Hypothalamus (tissue), 51 donors: ENCODE measurements at regions not wholly inside any gene's neighbourhood (a gene's known extent, or its start where the extent isn't known, plus 50 kb on each side); places are given as distances from the start of the nearest gene placed in this dataset.

Source experiments
- DNase-seq, 51 donors: peaks; one replicate each; lab custom pipeline; 2025; lab: John Stamatoyannopoulos, UW

- no peak for DNase-seq
These were observed 123.5 kb downstream of the MBD2 start for GRCh38 chr18:54100920-54101470.

- no peak for DNase-seq
These were observed 124.0 kb downstream of the MBD2 start for GRCh38 chr18:54100466-54100865.

- no peak for DNase-seq
These were observed 130.0 kb downstream of the MBD2 start for GRCh38 chr18:54094474-54094873.

GRCh38 chr18:54090856-54091255, 133.6 kb downstream of the MBD2 start:
- DNase-seq = no peak

- no peak for DNase-seq
These were observed 134.6 kb downstream of the MBD2 start for GRCh38 chr18:54089749-54090459.

GRCh38 chr18:54086863-54087262, 137.6 kb downstream of the MBD2 start:
- no peak for DNase-seq

GRCh38 chr18:54086046-54086802, 138.2 kb downstream of the MBD2 start:
- no peak for DNase-seq

- no peak for DNase-seq
These were observed 143.6 kb downstream of the MBD2 start for GRCh38 chr18:54080858-54081257.

- no peak for DNase-seq
These were observed 148.3 kb downstream of the MBD2 start for GRCh38 chr18:54076166-54076565.

GRCh38 chr18:54075689-54076088, 148.8 kb downstream of the MBD2 start:
- DNase-seq = no peak

GRCh38 chr18:54069729-54070128, 154.7 kb downstream of the MBD2 start:
- DNase-seq = no peak

- no peak for DNase-seq
These were observed 164.0 kb downstream of the MBD2 start for GRCh38 chr18:54060343-54061005.

- DNase-seq = no peak
These were observed 171.6 kb downstream of the MBD2 start for GRCh38 chr18:54052732-54053429.

- no peak for DNase-seq
These were observed 172.2 kb downstream of the MBD2 start for GRCh38 chr18:54052259-54052658.

- DNase-seq = no peak
These were observed 180.8 kb downstream of the MBD2 start for GRCh38 chr18:54043484-54044251.

GRCh38 chr18:54035927-54036326, 188.5 kb downstream of the MBD2 start:
- no peak for DNase-seq

- DNase-seq = no peak
These were observed 191.4 kb downstream of the MBD2 start for GRCh38 chr18:54033052-54033451.

- no peak for DNase-seq
These were observed 192.1 kb downstream of the MBD2 start for GRCh38 chr18:54032412-54032811.

- no peak for DNase-seq
These were observed 193.2 kb downstream of the MBD2 start for GRCh38 chr18:54031243-54031642.

GRCh38 chr18:54030434-54030833, 194.0 kb downstream of the MBD2 start:
- DNase-seq = no peak
